Endothelial cell of umbilical vein (primary cell): ENCODE measurements at regions not wholly inside any gene's neighbourhood (a gene's known extent, or its start where the extent isn't known, plus 50 kb on each side); places are given as distances from the start of the nearest gene placed in this dataset.

Experiments used
- BruUV-seq: library from RNA; stranded (reverse); fragments of 400-500 nt; replicated peaks from 2 replicates; lab custom pipeline; 2021; lab: Mats Ljungman, UMichigan
- CTCF ChIA-PET: fragments of 300-600, 350-600 bp; sonication (Branson Sonifier 250); formaldehyde crosslinking; loops from one replicate; lab custom pipeline; 2021; ENCODE audit warnings: antibody characterized with exemption, inconsistent platforms; lab: Charles Lee
- POLR2A ChIA-PET: fragments of 300-600, 350-600 bp; sonication (Branson Sonifier 250); formaldehyde crosslinking; loops from one replicate; lab custom pipeline; 2021; ENCODE audit warnings: antibody characterized with exemption, inconsistent platforms; lab: Charles Lee
- DNase-seq: peaks from one replicate; pipeline ENCODE4 v3.0.0-alpha.2; 2011; ENCODE audit warnings: low read depth, low spot score
- FAIRE-seq: peaks from 2 replicates; lab custom pipeline; 2011; peaks lifted over from hg19 to GRCh38; lab: Jason Lieb, UNC
- H2AFZ ChIP-seq: 2 replicates; pipeline ENCODE4 v1.6.0; 2012; ENCODE audit warnings: low read depth, low read length, control low read depth, inconsistent platforms
- H3K27ac ChIP-seq: 2 replicates; pipeline ENCODE4 v1.5.1; 2011; ENCODE audit warnings: low read depth, mild to moderate bottlenecking, control low read depth, low read length, moderate library complexity; ENCODE audit not compliant: insufficient read depth
- H3K27me3 ChIP-seq, 2 experiments: 2 replicates each; pipeline versions ENCODE4 v1.6.0 to v1.6.1; 2011; ENCODE audit warnings: low read length in 2 of 2, mixed read lengths in 1 of 2; ENCODE audit not compliant: control insufficient read depth in 2 of 2, insufficient read depth in 2 of 2
- H3K36me3 ChIP-seq, 2 experiments: 2 replicates in 1 of 2; 3 replicates in 1 of 2; pipeline ENCODE4 v1.5.1; 2011; ENCODE audit warnings: low read length in 2 of 2, mild to moderate bottlenecking in 1 of 2, moderate library complexity in 1 of 2; ENCODE audit not compliant: control insufficient read depth in 2 of 2, insufficient read depth in 2 of 2; ENCODE audit errors: extremely low read depth in 1 of 2
- H3K4me1 ChIP-seq: 3 replicates; pipeline ENCODE4 v1.5.1; 2011; ENCODE audit warnings: mild to moderate bottlenecking, low read length; ENCODE audit not compliant: control insufficient read depth, insufficient read depth; ENCODE audit errors: extremely low read depth
- H3K4me2 ChIP-seq: 2 replicates; pipeline ENCODE4 v1.6.1; 2011; ENCODE audit warnings: low read length, control low read depth, mixed read lengths; ENCODE audit not compliant: insufficient read depth
- H3K4me3 ChIP-seq, 3 experiments: fragments of 200-600 bp in 1 of 3; sonication (generic), shearing (Covaris generic) in 1 of 3; replicated peaks in 1 of 3; 2 replicates each; pipeline ENCODE4 v1.5.1; 2011 to 2016; ENCODE audit warnings: control low read depth in 3 of 3, low read length in 3 of 3, mild to moderate bottlenecking in 2 of 3, inconsistent platforms in 1 of 3, low read depth in 1 of 3, moderate library complexity in 1 of 3; ENCODE audit not compliant: insufficient read depth in 1 of 3
- H3K79me2 ChIP-seq: 2 replicates; pipeline ENCODE4 v1.6.0; 2012; ENCODE audit warnings: low read length, inconsistent platforms; ENCODE audit not compliant: control insufficient read depth, insufficient read depth
- H3K9ac ChIP-seq: replicated peaks from 2 replicates; pipeline ENCODE3; 2011; ENCODE audit warnings: low read length, control low read depth; ENCODE audit not compliant: insufficient read depth; ENCODE audit errors: extremely low read depth
- H3K9me1 ChIP-seq: replicated peaks from 3 replicates; pipeline ENCODE4 v1.6.0; 2011; ENCODE audit warnings: mild to moderate bottlenecking, low read length; ENCODE audit not compliant: control insufficient read depth, insufficient read depth; ENCODE audit errors: extremely low read depth
- H3K9me3 ChIP-seq: replicated peaks from 2 replicates; pipeline ENCODE4 v1.5.1; 2012; ENCODE audit warnings: low read length, inconsistent platforms; ENCODE audit not compliant: control insufficient read depth, insufficient read depth
- H4K20me1 ChIP-seq: replicated peaks from 2 replicates; pipeline ENCODE3; 2011; ENCODE audit warnings: mild to moderate bottlenecking, low read length; ENCODE audit not compliant: control insufficient read depth, insufficient read depth; ENCODE audit errors: extremely low read depth
- EZH2 ChIP-seq: IDR thresholded peaks from 2 replicates; pipeline ENCODE4 v1.6.1; 2012; ENCODE audit warnings: borderline replicate concordance, low read depth, mild to moderate bottlenecking, moderate library complexity, low read length, inconsistent platforms; ENCODE audit not compliant: severe bottlenecking
- FOS ChIP-seq: IDR thresholded peaks from 2 replicates; pipeline ENCODE4 v1.6.1; 2011; ENCODE audit warnings: mild to moderate bottlenecking, low read length, moderate library complexity, borderline replicate concordance; ENCODE audit not compliant: insufficient read depth
- GATA2 ChIP-seq: IDR thresholded peaks from 2 replicates; pipeline ENCODE4 v1.7.0; 2011; ENCODE audit warnings: low read depth, mild to moderate bottlenecking, moderate library complexity, mixed read lengths, low read length; ENCODE audit not compliant: insufficient read length, insufficient read depth
- JUN ChIP-seq: IDR thresholded peaks from 2 replicates; pipeline ENCODE4 v1.6.1; 2011; ENCODE audit warnings: borderline replicate concordance, low read depth; ENCODE audit not compliant: insufficient read length, insufficient read depth
- MYC ChIP-seq: IDR thresholded peaks from one replicate; pipeline ENCODE4 v1.6.1; 2011; ENCODE audit warnings: mild to moderate bottlenecking, low read depth, low read length
- POLR2A ChIP-seq: IDR thresholded peaks from 2 replicates; pipeline ENCODE4 v1.6.1; 2012; ENCODE audit warnings: low read depth, mild to moderate bottlenecking, control low read depth, low read length
- POLR2AphosphoS5 ChIP-seq: IDR thresholded peaks from 2 replicates; pipeline ENCODE4 v1.6.1; 2012; ENCODE audit warnings: low read depth, mild to moderate bottlenecking, control low read depth, low read length, moderate library complexity; ENCODE audit not compliant: insufficient read depth
- dilution Hi-C: fragments of 300-500 bp; cut with MboI; formaldehyde crosslinking; loops from one replicate; pipeline ENCODE4 v1.15.0; 2019; ENCODE audit warnings: low sequenced_read_pairs; ENCODE audit not compliant: extremely low pct_ligation_motif_present
- intact Hi-C: fragments of 100-400 bp; cut with micrococcal nuclease; formaldehyde crosslinking; loops from one replicate; pipeline ENCODE4 v1.10.0; 2022
- TF ChIP-seq, protein P1 (sequence below): IDR thresholded peaks from 2 replicates; pipeline ENCODE4 v1.6.1; 2011; ENCODE audit not compliant: insufficient read depth, insufficient read length
- TF ChIP-seq, protein P2 (sequence below), 2 donors: IDR thresholded peaks; 1 replicate in 1 of 2; 2 replicates in 1 of 2; pipeline ENCODE4 v1.5.1; 2011; ENCODE audit warnings: low read length in 2 of 2, mild to moderate bottlenecking in 2 of 2, moderate library complexity in 2 of 2, control low read depth in 1 of 2, inconsistent platforms in 1 of 2, low read depth in 1 of 2; ENCODE audit not compliant: insufficient read depth in 1 of 2; ENCODE audit errors: extremely low read depth in 1 of 2

DNA sequence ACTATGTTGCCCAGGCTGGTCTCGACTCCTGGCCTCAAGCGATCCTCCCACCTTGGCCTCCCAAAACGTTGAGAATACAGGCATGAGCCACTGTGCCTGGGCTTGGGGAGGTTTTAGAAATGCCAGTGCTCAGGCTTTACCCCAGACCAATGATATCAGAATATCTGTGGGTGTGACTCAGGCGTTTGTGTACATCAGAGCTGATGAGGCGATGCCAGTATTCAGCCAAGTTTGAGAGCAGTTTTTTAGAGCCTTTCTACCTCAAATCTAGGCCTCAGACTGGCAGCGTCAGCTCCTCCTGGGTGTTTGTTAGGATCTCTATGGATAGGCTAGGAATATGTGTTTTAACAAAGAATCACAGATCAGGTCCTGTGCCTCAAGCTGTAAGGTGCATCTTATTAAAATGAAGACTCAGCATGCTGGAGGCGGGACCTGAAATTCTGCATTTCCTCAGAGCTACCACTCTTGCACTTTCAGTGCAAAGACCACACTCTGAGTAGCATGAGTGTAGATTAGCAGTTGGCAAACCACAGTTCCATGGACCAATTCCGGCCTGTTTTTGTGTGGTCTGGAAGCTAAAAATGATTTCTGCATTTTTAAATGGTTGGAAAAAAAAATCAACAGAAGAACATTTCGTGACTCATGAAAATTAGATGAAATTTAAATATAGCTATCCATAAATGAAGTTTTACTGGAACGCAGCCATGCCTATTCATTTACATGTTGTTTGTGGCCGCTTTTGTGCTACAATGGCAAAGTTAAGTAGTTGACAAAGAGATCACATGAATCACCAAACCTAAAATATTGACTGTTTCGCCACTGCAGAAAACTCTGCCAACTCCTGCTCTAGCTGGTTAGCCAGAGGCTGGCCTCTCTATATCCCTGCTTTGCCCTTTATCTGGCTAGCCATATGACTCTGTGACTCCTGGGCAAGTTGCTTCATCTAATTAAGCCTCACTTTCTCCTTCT, 92.2 kb downstream of the KLF4 start:
- no peak overlapping the region for H3K4me2 ChIP-seq
- H3K4me3 ChIP-seq, result no peak overlapping the region
- dilution Hi-C loops, result no loop called here
- no peaks in the 10 kb centered on the region for H3K36me3 ChIP-seq
- POLR2A ChIA-PET, result no interaction called here
- no peak overlapping the region for H3K9ac ChIP-seq
- H2AFZ ChIP-seq, result no peak overlapping the region
- DNase-seq (no peak), FAIRE-seq (no peak)
- no peaks in the 10 kb centered on the region for H3K9me1 ChIP-seq
- no peaks in the 10 kb centered on the region for H3K9me3 ChIP-seq
- H4K20me1 ChIP-seq, result no peaks in the 10 kb centered on the region
- H3K27me3 ChIP-seq, result no peaks in the 10 kb centered on the region
- no peaks in the 10 kb centered on the region for H3K79me2 ChIP-seq
- CTCF ChIA-PET, result interaction anchor here (1.3 to 2.2 kb wide), 2 partner anchors 12 to 28 kb away, joined by 4 to 9 read pairs; no protein-coding TSS in a partner anchor
- no TSS peak for BruUV-seq
- no peak overlapping the region for H3K27ac ChIP-seq
- intact Hi-C loops, result no loop called here
- H3K4me1 ChIP-seq, result no peaks in the 10 kb centered on the region
- TF ChIP-seq POLR2A (no peak), EZH2 (no peak), FOS (no peak), GATA2 (no peak), MYC (no peak), POLR2AphosphoS5 (no peak), JUN (no peak)
- TF ChIP-seq, protein P1, sequence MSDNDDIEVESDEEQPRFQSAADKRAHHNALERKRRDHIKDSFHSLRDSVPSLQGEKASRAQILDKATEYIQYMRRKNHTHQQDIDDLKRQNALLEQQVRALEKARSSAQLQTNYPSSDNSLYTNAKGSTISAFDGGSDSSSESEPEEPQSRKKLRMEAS, result no peak
- TF ChIP-seq, protein P2, sequence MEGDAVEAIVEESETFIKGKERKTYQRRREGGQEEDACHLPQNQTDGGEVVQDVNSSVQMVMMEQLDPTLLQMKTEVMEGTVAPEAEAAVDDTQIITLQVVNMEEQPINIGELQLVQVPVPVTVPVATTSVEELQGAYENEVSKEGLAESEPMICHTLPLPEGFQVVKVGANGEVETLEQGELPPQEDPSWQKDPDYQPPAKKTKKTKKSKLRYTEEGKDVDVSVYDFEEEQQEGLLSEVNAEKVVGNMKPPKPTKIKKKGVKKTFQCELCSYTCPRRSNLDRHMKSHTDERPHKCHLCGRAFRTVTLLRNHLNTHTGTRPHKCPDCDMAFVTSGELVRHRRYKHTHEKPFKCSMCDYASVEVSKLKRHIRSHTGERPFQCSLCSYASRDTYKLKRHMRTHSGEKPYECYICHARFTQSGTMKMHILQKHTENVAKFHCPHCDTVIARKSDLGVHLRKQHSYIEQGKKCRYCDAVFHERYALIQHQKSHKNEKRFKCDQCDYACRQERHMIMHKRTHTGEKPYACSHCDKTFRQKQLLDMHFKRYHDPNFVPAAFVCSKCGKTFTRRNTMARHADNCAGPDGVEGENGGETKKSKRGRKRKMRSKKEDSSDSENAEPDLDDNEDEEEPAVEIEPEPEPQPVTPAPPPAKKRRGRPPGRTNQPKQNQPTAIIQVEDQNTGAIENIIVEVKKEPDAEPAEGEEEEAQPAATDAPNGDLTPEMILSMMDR (IDR thresholded peaks at IDR 0.05; ENCODE audit: extremely low read depth in 1 of 2, insufficient read depth in 1 of 2, low read depth in 1 of 2, low read length in 2 of 2), result no peak
